Panc1 (cell line): ENCODE measurements at regions not wholly inside any gene's neighbourhood (a gene's known extent, or its start where the extent isn't known, plus 50 kb on each side); places are given as distances from the start of the nearest gene placed in this dataset.

Experiments
- ATAC-seq: fragments of 200-7000 bp; cut with Tn5 transposase; 2 replicates; pipeline ENCODE4 v1.9.1; 2020; ENCODE audit warnings: mild to moderate bottlenecking, moderate library complexity
- BruUV-seq: library from RNA; stranded (reverse); fragments of 400-500 nt; replicated peaks from 2 replicates; lab custom pipeline; 2021; lab: Mats Ljungman, UMichigan
- CTCF ChIA-PET: fragments of 300-600 bp; sonication (Branson Sonifier 250); formaldehyde crosslinking; loops from one replicate; lab custom pipeline; 2022; ENCODE audit warnings: antibody characterized with exemption; lab: Charles Lee
- POLR2A ChIA-PET: fragments of 300-600 bp; sonication (Branson Sonifier 250); formaldehyde crosslinking; loops from one replicate; lab custom pipeline; 2022; ENCODE audit warnings: antibody characterized with exemption; lab: Charles Lee
- DNase-seq: peaks from one replicate; pipeline ENCODE4 v3.0.0-alpha.2; 2010; ENCODE audit warnings: low read depth, low spot score
- H3K27ac ChIP-seq: 2 replicates; pipeline ENCODE4 v1.5.1; 2011; ENCODE audit warnings: mild to moderate bottlenecking, low read length, inconsistent platforms
- H3K27me3 ChIP-seq: fragments of 200-500 bp; sonication (Bioruptor generic); 2 replicates; pipeline ENCODE4 v1.6.0; 2014; ENCODE audit warnings: low read length, inconsistent platforms; ENCODE audit not compliant: control insufficient read depth, insufficient read depth
- H3K36me3 ChIP-seq: fragments of 200-500 bp; sonication (Bioruptor generic); 2 replicates; pipeline ENCODE4 v1.5.1; 2014; ENCODE audit warnings: inconsistent platforms, mild to moderate bottlenecking, low read length, moderate library complexity; ENCODE audit not compliant: control insufficient read depth, insufficient read depth
- H3K4me1 ChIP-seq: 2 replicates; pipeline ENCODE4 v1.5.1; 2011; ENCODE audit warnings: inconsistent platforms, mild to moderate bottlenecking, low read length, moderate library complexity; ENCODE audit not compliant: control insufficient read depth, insufficient read depth
- H3K4me3 ChIP-seq, 2 experiments: 2 replicates each; pipeline ENCODE4 v1.5.1; 2011 to 2012; ENCODE audit warnings: low read depth in 2 of 2, low read length in 2 of 2, mild to moderate bottlenecking in 2 of 2, inconsistent platforms in 1 of 2, moderate library complexity in 1 of 2
- H3K9me3 ChIP-seq: fragments of 200-500 bp; sonication (Bioruptor generic); 2 replicates; pipeline ENCODE4 v1.5.1; 2014; ENCODE audit warnings: low read depth, mild to moderate bottlenecking, inconsistent platforms, low read length, moderate library complexity; ENCODE audit not compliant: control insufficient read depth, insufficient read depth
- CTCF ChIP-seq: fragments of 450-650 bp; IDR thresholded peaks from 2 replicates; pipeline ENCODE4 v1.5.1; 2017; ENCODE audit warnings: mild to moderate bottlenecking
- POLR2AphosphoS5 ChIP-seq: IDR thresholded peaks from 2 replicates; pipeline ENCODE4 v1.6.1; 2012; ENCODE audit warnings: mild to moderate bottlenecking, low read depth, low read length, moderate library complexity
- REST ChIP-seq, 2 experiments: IDR thresholded peaks; 2 replicates each; pipeline ENCODE4 v1.6.1; 2011 to 2012; ENCODE audit warnings: low read depth in 2 of 2, control low read depth in 1 of 2, low read length in 1 of 2, mild to moderate bottlenecking in 1 of 2, moderate library complexity in 1 of 2; ENCODE audit not compliant: insufficient read depth in 1 of 2
- SIN3A ChIP-seq: IDR thresholded peaks from 2 replicates; pipeline ENCODE4 v1.6.1; 2012; ENCODE audit warnings: low read depth, mild to moderate bottlenecking, low read length, moderate library complexity, borderline replicate concordance; ENCODE audit not compliant: insufficient read depth
- TCF7L2 ChIP-seq: IDR thresholded peaks from 2 replicates; pipeline ENCODE4 v1.6.1; 2011; ENCODE audit warnings: mild to moderate bottlenecking, low read depth, low read length, inconsistent platforms
- in situ Hi-C: cut with HindIII; loops from 2 replicates; pipeline ENCODE4 v1.10.0; 2016; ENCODE audit warnings: low sequenced_read_pairs, low pct_unique_long_range_greater_than_20kb
- intact Hi-C: fragments of 100-400 bp; cut with micrococcal nuclease; formaldehyde crosslinking; loops from one replicate; pipeline ENCODE4 v1.10.0; 2022; ENCODE audit not compliant: unreplicated experiment

- no TSS peak for BruUV-seq
- intact Hi-C loops (no loop called here), in situ Hi-C loops (no loop called here)
- no peak for DNase-seq
- ChIA-PET POLR2A (no interaction called here), CTCF (interaction anchor here (0.6 kb wide), 1 partner anchor 15 kb away, joined by 3 read pairs; no protein-coding TSS in a partner anchor)
- peaks cover 15% of the 10 kb centered on the region for H3K27me3 ChIP-seq
- no peak for ATAC-seq
- H3K27ac ChIP-seq, result no peak overlapping the region
- TF ChIP-seq CTCF (no peak), REST (IDR thresholded peaks at IDR 0.05; ENCODE audit: insufficient read depth in 1 of 2, low read depth in 2 of 2, low read length in 1 of 2) (no peak), TCF7L2 (no peak)
- H3K9me3 ChIP-seq, result no peaks in the 10 kb centered on the region
- H3K4me3 ChIP-seq, result no peak overlapping the region
- no peaks in the 10 kb centered on the region for H3K36me3 ChIP-seq
- peaks cover 2% of the 10 kb centered on the region; the same call in 1 of the 2 replicates for H3K4me1 ChIP-seq
Measured at GRCh38 chr12:113524495-113524894, 52.8 kb upstream of the LHX5 start.

GRCh38 chr12:113521708-113522107 lies 50.0 kb upstream of the LHX5 start:
- Histone ChIP-seq H3K27me3 (peaks cover 22% of the 10 kb centered on the region), H3K4me3 (no peak overlapping the region), H3K27ac (no peak overlapping the region), H3K4me1 (peaks cover 2% of the 10 kb centered on the region; the same call in 1 of the 2 replicates), H3K9me3 (no peaks in the 10 kb centered on the region), H3K36me3 (no peaks in the 10 kb centered on the region)
- CTCF ChIA-PET, result no interaction called here
- ATAC-seq, result no peak
- TF ChIP-seq POLR2AphosphoS5 (no peak), REST (IDR thresholded peaks at IDR 0.05; ENCODE audit: insufficient read depth in 1 of 2, low read depth in 2 of 2, low read length in 1 of 2) (no peak), CTCF (no peak), SIN3A (no peak), TCF7L2 (no peak)
- DNase-seq, result no peak
- in situ Hi-C loops, result no loop called here
- no TSS peak for BruUV-seq
- intact Hi-C loops, result no loop called here
- POLR2A ChIA-PET, result no interaction called here
